Spinal cord (tissue), 9 donors: ENCODE measurements at regions not wholly inside any gene's neighbourhood (a gene's known extent, or its start where the extent isn't known, plus 50 kb on each side); places are given as distances from the start of the nearest gene placed in this dataset.
A peak's percentile ranks its signal among the peaks of the same experiment; 100 is the strongest.
"Not testable (repeated sequence)": the region's sequence is repeated elsewhere in the genome, so short reads cannot be mapped to it uniquely, and the experiment has no call there.

Source experiments
- DNase-seq, 6 donors: peaks; one replicate each; pipeline versions ENCODE4 v3.0.0 to v3.0.0-alpha.2; 2013 to 2015; ENCODE audit warnings: low spot score in 6 of 6, low read depth in 4 of 6
- H3K27ac ChIP-seq: one replicate; pipeline ENCODE4 v1.5.1; 2013; ENCODE audit warnings: low read depth, low read length, control low read depth
- H3K27me3 ChIP-seq: one replicate; pipeline ENCODE4 v1.6.1; 2013; ENCODE audit warnings: low read length; ENCODE audit not compliant: control insufficient read depth, insufficient read depth
- H3K36me3 ChIP-seq: one replicate; pipeline ENCODE4 v1.6.1; 2013; ENCODE audit warnings: low read length; ENCODE audit not compliant: control insufficient read depth, insufficient read depth
- H3K4me1 ChIP-seq: one replicate; pipeline ENCODE4 v1.6.1; 2013; ENCODE audit warnings: low read length; ENCODE audit not compliant: control insufficient read depth, insufficient read depth
- H3K4me3 ChIP-seq: one replicate; pipeline ENCODE4 v1.5.1; 2013; ENCODE audit warnings: low read depth, low read length, control low read depth
- H3K9me3 ChIP-seq: one replicate; pipeline ENCODE4 v1.6.1; 2013; ENCODE audit warnings: low read length; ENCODE audit not compliant: control insufficient read depth, insufficient read depth
- WGBS: methylation state at CpG from one replicate; pipeline ENCODE4 v1.1.5; 2013; ENCODE audit warnings: missing lambda C conversion rate; ENCODE audit not compliant: insufficient coverage; 5-methylcytosine and 5-hydroxymethylcytosine counted together
- donor health status: healthy.

DNA sequence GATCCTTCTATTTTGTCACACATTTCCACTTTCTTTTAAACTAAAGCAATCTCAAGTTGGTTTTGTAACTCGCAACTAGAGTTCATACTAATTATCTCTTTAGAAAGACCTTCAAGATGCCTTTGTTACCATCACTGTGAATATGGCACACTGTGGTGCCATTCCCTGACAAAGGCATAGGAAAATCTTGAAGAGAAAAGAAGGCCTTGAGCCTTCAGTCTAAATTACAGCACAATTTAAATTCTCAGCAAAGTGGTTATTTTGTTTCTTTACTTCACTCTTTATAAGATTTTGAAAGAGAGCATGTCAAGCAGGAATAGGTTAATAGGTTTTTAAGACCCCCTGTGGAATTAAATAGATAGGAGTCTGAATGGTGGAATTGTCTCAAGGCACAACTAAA is 89.0 kb upstream of the BANK1 start:
- no peaks in the 10 kb centered on the region for H3K4me1 ChIP-seq
- H3K27me3 ChIP-seq, result no peaks in the 10 kb centered on the region
- 40% methylated on average over 1 of the region's 1 CpG for WGBS
- peaks cover 2% of the 10 kb centered on the region for H3K9me3 ChIP-seq
- no peaks in the 10 kb centered on the region for H3K36me3 ChIP-seq
- no peak overlapping the region for H3K4me3 ChIP-seq
- no peak for DNase-seq
- no peak overlapping the region for H3K27ac ChIP-seq

DNA sequence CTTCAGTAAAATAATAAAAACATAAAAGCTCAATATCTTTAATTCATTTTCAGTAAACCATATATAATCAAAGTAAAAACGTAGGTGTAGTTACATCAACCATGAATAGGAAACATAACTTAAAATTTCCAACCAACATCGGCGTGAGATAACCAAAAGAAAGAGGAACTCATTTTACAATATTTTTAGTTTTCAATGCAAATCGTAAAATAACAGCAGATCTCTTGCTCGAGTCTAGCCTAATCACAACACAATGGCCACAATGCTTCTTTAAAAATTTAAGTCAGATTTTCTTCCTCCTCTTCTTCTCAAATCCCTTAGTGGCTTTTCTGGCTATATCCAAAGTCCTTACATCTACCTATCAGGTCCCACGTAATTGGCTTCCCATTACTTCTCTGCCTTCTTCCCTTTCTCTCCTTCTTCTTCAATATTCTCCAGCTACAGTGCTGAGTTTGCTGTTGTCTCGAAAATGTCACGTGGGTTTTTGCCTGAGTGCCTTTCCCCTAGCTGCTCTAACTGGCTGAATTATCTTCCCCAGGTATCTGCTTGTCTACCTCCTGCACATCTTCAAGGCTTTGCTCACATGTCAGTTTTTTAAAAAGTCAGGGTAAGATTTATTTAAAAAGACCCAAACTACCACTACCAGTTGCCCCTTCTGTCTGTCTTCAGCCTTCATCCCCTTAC is 90.9 kb upstream of the BANK1 start:
- Histone ChIP-seq H3K4me3 (no peak overlapping the region), H3K27me3 (no peaks in the 10 kb centered on the region), H3K36me3 (no peaks in the 10 kb centered on the region), H3K4me1 (no peaks in the 10 kb centered on the region), H3K27ac (no peak overlapping the region), H3K9me3 (no peaks in the 10 kb centered on the region)
- 91% methylated on average over 6 of the region's 8 CpGs for WGBS
- DNase-seq, result no peak

DNA sequence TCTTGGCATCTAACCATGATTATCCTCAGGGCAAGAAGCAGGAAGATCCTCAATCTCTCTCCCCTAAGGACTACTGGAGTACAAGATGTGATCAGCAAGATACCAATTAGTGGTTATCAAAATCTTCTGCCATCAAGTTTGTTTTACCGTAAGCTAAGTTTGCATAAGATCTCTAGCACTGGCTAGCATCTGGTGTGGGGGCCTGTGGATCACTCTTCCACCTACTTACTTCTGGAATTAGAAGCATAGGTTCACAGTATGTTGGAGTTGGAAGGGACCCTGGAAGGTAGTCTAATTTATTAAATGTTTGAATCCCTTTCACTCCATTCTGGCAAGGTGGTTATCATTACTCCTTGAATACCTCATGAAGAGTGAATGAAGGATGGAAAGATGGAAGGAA is 93.3 kb upstream of the BANK1 start:
- no peak for DNase-seq
- Histone ChIP-seq H3K4me3 (no peak overlapping the region), H3K27ac (no peak overlapping the region), H3K36me3 (no peaks in the 10 kb centered on the region), H3K27me3 (no peaks in the 10 kb centered on the region), H3K9me3 (no peaks in the 10 kb centered on the region), H3K4me1 (no peaks in the 10 kb centered on the region)
- no CpG with 5 or more reads among the region's 1 CpG for WGBS

DNA sequence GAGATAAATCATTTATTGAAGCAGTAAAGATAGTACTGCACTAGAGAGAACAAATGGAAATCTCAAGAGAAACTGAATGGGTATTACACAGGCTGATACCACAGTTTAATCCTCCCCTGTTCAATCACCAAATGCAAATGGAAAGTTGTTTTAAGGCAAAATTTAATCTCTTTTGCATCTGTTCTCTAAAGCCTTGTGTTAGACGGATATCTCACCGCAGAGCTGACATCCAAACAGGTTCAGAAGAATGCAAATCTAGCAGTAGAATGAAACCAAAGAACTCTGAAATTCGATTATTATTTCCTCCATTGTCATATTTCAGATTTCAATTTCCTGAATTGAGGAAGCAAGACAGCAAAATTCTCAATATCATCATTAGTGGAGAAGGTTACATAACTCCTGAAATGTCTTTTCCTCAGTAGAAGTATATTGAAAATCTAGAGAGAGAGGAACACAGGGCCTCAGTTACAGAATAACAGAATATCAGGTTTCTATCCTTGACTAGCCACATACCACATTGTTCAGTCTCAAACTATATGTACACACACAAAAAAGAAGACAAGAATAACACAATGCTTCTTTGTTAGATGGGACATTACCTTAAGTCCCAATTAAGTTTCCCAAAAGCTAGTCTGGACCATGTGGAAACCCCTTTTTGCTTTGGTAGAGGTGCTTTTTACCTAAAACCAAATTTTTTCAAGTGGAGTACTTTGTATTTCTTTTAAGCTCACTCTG is 94.1 kb upstream of the BANK1 start:
- no peaks in the 10 kb centered on the region for H3K27me3 ChIP-seq
- DNase-seq, result no peak
- no peaks in the 10 kb centered on the region for H3K9me3 ChIP-seq
- H3K4me3 ChIP-seq, result no peak overlapping the region
- no peaks in the 10 kb centered on the region for H3K36me3 ChIP-seq
- WGBS, result 100% methylated on average over 1 of the region's 3 CpGs
- no peaks in the 10 kb centered on the region for H3K4me1 ChIP-seq
- no peak overlapping the region for H3K27ac ChIP-seq

DNA sequence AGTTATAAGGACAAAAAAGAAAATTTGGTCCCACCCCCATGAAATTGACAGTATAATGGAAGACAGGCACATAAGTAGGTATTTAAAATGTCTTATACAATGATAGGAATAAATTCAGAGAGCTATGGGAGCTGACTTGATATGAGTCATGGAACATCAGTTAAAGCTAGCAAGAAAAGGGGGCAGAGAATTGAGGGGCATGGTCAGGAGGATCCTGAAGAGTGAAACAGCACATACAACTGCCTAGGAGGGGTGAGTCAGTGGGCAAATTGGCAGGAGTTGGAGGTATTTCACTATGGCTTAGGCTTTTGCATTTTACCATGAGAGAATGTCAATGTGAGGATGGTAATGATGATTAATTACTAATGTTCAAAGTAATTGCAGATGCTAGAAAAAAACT is 95.4 kb upstream of the BANK1 start:
- H3K27ac ChIP-seq, result no peak overlapping the region
- H3K9me3 ChIP-seq, result no peaks in the 10 kb centered on the region
- no peaks in the 10 kb centered on the region for H3K27me3 ChIP-seq
- no peaks in the 10 kb centered on the region for H3K4me1 ChIP-seq
- no peaks in the 10 kb centered on the region for H3K36me3 ChIP-seq
- H3K4me3 ChIP-seq, result no peak overlapping the region
- DNase-seq, result no peak

DNA sequence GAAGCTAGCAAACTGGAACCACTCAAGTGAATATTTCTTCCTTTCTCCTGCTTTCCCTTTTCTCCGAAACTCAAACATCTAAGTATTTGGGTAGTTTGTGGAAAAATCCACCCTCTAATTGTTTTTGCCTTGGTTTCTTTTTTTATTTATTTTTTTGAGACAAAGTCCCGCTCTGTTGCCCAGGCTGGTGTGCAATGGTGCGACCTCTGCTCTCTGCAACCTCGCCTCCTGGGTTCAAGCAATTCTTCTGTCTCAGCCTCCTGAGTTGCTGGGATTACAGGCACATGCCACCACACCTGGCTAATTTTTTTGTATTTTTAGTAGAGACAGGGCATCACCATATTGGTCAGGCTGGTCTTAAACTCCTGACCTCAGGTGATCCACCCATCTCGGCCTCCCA is 96.1 kb upstream of the BANK1 start:
- WGBS, result 100% methylated on average over 4 of the region's 5 CpGs

DNA sequence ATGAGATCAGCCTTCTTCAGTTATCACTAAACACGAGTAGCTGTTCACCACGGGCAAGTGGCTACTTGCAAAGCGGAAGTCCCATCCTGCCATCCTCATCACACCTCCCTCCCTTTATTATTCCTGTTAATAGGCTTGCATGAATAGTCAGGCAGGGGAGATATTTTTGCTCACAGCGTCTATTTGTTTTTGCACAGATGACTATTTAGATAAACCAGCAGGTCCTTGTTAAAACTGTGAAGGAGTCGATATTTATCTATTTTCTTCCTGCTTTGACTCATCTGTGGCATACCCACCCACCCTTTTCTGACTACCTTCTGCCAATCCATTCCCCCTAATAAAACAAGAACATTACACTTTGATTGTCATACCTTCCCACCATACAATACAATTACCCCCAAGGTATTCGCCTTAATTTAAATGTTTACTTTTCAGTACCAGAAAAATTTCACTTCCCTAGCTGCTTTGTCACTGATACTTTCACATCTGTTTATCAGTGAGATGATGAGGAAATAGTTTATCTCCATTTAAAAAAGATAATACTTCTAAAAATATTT is 96.6 kb upstream of the BANK1 start:
- Histone ChIP-seq H3K27ac (no peak overlapping the region), H3K36me3 (no peaks in the 10 kb centered on the region), H3K9me3 (no peaks in the 10 kb centered on the region), H3K4me1 (no peaks in the 10 kb centered on the region), H3K27me3 (no peaks in the 10 kb centered on the region), H3K4me3 (no peak overlapping the region)
- peak in 1 of 6 donors; percentile 38 for DNase-seq
- WGBS, result 48% methylated on average over 2 of the region's 6 CpGs

More for the DNA sequence above, 96.1 kb upstream of the BANK1 start:
- not testable (repeated sequence) for H3K9me3 ChIP-seq, H3K4me1 ChIP-seq, H3K27ac ChIP-seq, H3K36me3 ChIP-seq, DNase-seq, H3K4me3 ChIP-seq, H3K27me3 ChIP-seq

DNA sequence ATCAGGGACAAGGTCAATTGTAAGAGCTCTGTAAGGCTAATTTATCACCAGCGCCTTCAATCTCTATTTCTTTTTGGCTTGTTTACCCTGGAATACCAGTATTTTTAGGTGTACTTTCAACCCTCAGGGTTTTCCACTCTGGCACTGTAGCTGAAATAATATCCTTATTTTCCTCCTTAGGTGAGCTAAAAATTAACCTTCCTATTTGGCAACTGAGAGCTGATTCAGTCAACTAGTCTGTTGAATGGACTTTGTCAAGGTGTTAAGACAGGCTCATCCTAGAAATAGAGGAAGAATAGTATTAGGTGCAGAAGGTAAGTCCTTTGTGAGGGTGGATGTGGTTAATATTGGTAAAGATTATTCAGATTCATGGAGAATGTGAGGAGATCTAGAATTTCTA is 101.3 kb upstream of the BANK1 start:
- H3K36me3 ChIP-seq, result no peaks in the 10 kb centered on the region
- no peak for DNase-seq
- no peak overlapping the region for H3K27ac ChIP-seq
- no peaks in the 10 kb centered on the region for H3K9me3 ChIP-seq
- H3K4me1 ChIP-seq, result no peaks in the 10 kb centered on the region
- H3K4me3 ChIP-seq, result no peak overlapping the region
- no CpG with 5 or more reads among the region's 1 CpG for WGBS
- H3K27me3 ChIP-seq, result no peaks in the 10 kb centered on the region

DNA sequence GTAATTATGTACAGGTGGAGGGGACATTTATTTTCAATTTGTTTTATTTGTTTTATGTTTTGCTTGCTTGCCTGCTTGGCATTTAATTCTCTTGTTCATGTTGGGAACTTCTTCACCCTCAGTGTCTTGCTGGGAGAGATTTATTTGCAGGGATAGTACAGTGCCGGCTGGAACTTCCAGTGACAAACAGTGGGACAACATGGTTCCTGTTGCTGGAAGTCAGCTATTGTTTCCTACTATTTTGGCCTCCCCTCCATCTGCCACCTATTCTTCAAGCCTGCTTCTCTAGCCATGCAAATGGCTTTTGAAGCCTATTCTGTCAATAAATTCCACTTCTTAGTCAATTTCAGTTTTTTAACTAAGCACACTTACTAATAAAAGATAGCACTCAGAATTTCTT is 105.4 kb upstream of the BANK1 start:
- Histone ChIP-seq H3K36me3 (no peaks in the 10 kb centered on the region), H3K27ac (no peak overlapping the region), H3K9me3 (no peaks in the 10 kb centered on the region), H3K4me3 (no peak overlapping the region), H3K27me3 (no peaks in the 10 kb centered on the region), H3K4me1 (no peaks in the 10 kb centered on the region)
- WGBS, result no CpG with 5 or more reads among the region's 1 CpG
- no peak for DNase-seq

DNA sequence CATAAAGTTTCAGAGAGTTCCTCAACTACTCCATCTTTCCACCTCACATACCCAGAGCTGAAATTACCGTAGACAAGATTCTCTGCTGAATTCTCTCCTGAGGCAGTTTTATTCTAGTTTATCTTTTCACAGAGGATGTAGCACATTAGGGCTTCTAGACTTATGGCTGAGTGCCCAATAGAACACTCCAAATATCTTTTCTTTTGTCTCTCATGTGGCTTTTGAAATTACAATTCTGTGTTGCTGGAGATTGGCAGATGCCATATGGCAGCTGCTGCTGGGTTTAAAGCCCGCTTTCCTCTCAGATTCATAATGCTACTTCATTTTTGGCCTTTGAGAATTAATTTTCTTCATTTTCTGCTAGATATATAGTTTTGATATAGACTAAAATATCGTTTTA is 107.6 kb upstream of the BANK1 start:
- H3K36me3 ChIP-seq, result no peaks in the 10 kb centered on the region
- WGBS, result no CpG with 5 or more reads among the region's 3 CpGs
- no peaks in the 10 kb centered on the region for H3K9me3 ChIP-seq
- no peaks in the 10 kb centered on the region for H3K27me3 ChIP-seq
- H3K4me3 ChIP-seq, result no peak overlapping the region
- peak in 3 of 6 donors; percentile 11 to 77 (median 43) for DNase-seq
- H3K4me1 ChIP-seq, result no peaks in the 10 kb centered on the region
- H3K27ac ChIP-seq, result no peak overlapping the region
